LNCAP (cell line): ENCODE measurements at regions not wholly inside any gene's neighbourhood (a gene's known extent, or its start where the extent isn't known, plus 50 kb on each side); places are given as distances from the start of the nearest gene placed in this dataset.

Experiments used
- TF ChIP-seq, protein P1 (sequence below): fragments of 450-650 bp; IDR thresholded peaks from 2 replicates; pipeline ENCODE4 v1.5.1; 2017; ENCODE audit warnings: mild to moderate bottlenecking

DNA sequence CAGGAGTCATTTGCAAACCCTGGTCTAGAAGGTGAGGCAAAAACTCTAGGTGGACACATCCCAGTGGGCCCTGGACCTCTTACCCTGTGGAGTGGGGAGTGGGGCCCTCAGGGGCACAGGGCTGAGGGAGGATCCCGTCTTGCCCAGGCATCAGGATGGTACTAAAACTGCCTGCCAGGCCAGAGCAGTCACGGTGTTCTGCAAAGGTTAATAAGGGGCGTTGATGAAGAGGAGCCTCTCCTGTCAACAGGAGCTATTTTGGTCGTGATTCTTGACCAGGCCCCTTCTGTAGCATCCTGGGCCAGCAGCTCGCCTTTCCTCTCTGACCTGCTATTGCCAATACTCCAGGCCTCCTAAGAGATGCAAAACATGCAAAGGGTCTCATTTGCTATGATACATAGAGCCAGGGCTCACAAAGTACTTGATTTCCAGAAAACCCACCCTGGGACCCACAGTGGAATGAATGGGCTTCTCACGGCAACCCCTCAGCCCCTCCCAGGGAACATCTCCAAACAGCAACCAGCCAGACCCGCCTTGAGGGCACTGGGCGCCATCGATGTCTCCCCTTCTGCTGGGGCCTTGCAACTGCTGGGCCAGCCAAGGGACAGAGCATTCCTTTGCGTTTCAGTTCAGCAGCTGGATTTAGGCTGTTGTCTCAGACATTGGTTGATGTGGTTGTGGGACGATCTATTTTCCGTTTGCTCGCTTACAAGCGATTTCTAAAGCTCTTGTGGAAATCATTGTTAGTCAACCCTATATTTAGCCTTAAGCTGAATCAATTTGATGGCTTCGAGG lies 111.1 kb downstream of the PDCL3 start:
- TF ChIP-seq, protein P1, sequence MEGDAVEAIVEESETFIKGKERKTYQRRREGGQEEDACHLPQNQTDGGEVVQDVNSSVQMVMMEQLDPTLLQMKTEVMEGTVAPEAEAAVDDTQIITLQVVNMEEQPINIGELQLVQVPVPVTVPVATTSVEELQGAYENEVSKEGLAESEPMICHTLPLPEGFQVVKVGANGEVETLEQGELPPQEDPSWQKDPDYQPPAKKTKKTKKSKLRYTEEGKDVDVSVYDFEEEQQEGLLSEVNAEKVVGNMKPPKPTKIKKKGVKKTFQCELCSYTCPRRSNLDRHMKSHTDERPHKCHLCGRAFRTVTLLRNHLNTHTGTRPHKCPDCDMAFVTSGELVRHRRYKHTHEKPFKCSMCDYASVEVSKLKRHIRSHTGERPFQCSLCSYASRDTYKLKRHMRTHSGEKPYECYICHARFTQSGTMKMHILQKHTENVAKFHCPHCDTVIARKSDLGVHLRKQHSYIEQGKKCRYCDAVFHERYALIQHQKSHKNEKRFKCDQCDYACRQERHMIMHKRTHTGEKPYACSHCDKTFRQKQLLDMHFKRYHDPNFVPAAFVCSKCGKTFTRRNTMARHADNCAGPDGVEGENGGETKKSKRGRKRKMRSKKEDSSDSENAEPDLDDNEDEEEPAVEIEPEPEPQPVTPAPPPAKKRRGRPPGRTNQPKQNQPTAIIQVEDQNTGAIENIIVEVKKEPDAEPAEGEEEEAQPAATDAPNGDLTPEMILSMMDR: no peak

DNA sequence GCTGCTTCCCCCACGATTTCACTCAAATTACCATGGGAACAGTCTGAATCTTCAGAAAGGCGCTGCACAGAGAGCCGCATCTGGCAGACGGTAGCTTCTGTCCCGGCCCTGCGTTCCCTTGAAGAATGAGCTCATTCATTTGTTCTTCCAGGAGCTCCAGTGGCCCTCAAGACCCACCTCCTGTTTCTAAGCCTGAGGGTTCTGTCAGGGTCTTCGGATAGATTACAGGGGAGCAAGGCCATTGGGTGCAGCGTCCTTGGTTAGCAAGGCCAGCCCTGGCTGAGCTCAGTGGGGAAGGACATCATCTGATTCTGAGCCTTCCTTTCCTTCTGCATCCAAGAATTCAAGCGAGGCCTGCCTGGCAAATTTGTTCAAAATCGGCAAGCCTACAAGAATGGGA lies 111.9 kb downstream of the PDCL3 start:
- TF ChIP-seq, protein P1: no peak

DNA sequence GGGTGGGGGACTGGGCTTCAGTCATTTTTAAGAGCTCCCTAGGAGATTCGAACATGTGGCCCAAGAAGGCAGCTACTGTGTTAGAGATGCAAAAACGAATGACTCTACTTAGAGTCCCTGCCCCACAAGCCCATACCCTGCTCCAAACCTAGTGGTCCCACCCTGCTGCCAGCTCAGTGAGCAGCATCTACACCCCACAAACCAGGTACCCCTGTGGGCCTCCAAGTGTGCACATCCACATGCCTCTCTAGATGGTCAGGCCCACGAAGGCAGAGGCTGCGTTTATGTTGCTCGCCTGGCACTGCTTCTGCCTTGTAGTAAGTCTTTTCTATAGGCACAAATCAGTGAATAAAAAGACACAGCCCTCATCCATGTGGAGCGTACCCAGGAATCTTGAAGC lies 112.6 kb downstream of the PDCL3 start:
- TF ChIP-seq, protein P1: no peak

DNA sequence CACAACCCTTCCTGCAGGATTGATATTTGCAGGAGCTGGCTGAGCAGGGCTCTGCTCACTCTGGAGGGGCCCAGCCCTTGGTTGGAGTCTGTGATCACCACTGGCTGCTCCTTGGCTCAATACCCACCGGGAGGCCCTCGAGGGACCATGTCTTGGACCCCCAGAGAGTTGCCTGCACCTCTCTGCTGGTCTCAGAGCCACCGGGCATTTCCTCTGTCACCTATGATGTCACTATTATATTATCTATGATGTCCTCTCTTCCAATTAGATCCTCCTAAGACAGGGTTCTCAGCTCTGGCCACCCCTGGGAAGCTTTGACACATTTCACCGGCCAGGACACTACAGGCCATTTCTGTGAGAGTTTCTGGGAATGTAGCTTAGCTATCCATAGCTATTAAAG lies 113.1 kb downstream of the PDCL3 start:
- TF ChIP-seq, protein P1: no peak

DNA sequence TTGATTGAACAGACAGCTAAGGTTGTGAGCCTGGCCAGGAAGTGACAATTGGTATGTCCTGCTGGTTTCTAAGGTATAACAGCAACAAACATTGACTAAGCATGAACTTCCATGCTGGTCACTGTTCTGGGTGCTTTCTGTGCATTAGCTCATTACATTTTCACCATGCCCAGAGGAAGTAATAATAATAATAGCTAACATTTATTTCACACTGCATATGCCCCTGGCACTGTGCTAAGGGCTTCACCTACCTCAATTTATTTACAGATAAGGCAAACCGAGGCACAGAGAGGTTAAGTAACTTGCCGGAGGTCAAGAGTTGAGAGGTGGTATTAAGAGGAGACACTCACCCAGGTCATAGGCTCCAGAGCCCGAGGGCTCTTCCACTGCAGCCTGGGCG lies 113.6 kb downstream of the PDCL3 start:
- TF ChIP-seq, protein P1: no peak

DNA sequence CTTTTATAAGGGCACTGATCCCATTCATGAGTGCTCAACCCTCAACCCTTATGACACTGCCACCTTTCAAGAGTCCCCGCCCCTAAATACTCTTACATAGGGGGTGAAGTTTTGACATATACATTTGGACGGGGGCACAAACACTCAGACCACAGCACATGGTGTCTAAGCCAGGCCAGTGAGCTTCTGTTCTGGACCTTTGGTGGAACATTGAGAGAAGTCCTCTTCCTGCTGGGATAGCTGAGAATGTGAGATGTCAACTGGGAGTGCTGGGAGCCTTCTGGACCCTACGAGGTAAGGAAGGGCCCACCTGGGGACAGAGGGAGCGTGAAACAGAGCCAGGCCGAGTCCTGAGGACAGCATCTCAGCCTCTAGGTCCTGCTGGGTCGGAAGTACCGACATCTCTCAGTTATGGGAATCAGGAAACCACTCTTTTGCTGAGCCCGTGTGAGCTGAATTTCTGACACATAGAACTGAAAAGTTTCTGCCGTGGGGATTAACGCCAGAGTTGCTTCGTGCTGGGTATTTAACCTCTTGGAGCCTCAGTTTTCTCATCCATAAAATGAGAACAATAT lies 114.9 kb downstream of the PDCL3 start:
- TF ChIP-seq, protein P1: no peak

DNA sequence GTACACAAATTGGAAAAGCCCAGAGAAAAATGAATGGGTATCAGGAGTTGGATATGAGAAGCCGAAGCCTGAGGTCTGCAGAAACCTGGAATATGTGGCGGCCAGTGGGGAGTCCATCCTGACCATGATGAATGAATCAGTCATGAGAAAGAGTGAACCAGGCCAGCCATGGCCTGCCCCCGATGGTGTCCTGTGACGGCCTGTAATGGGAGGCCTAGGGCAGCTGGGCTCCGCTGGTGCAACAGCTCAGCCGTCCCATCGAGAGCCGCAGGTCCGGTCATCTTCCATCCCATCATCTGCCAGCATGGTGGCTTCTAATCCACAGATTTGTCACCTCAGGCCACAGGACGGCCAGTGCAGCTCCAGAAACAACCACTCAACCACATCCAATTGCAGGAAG lies 116.4 kb downstream of the PDCL3 start:
- TF ChIP-seq, protein P1: no peak
